WTC11 (cell line): ENCODE measurements at regions not wholly inside any gene's neighbourhood (a gene's known extent, or its start where the extent isn't known, plus 50 kb on each side); places are given as distances from the start of the nearest gene placed in this dataset.

ENCODE experiments used
- ATAC-seq: fragments of 200-7000 bp; cut with Tn5 transposase; 2 replicates; pipeline ENCODE4 v1.10.0; 2021; ENCODE audit warnings: mild to moderate bottlenecking, moderate library complexity
- CTCF ChIA-PET: fragments of 300-600 bp; sonication (Branson Sonifier 250); formaldehyde crosslinking; loops from one replicate; lab custom pipeline; 2021; ENCODE audit warnings: antibody characterized with exemption; lab: Charles Lee
- POLR2A ChIA-PET: fragments of 350-600 bp; sonication (Branson Sonifier 250); formaldehyde crosslinking; loops from one replicate; lab custom pipeline; 2021; ENCODE audit warnings: antibody characterized with exemption; lab: Charles Lee
- DNase-seq: peaks from one replicate; pipeline ENCODE4 v3.0.0; 2021; ENCODE audit warnings: low spot score
- H3K27ac Mint-ChIP-seq: 2 replicates; pipeline ENCODE4 v1.8.0; 2021; ENCODE audit warnings: mixed read lengths
- H3K27me3 Mint-ChIP-seq: 2 replicates; pipeline ENCODE4 v1.8.0; 2021; ENCODE audit warnings: low read depth, mild to moderate bottlenecking, moderate library complexity, mixed read lengths
- H3K36me3 Mint-ChIP-seq: 2 replicates; pipeline ENCODE4 v1.8.0; 2021; ENCODE audit warnings: mixed read lengths
- H3K4me1 Mint-ChIP-seq: 2 replicates; pipeline ENCODE4 v1.8.0; 2022; ENCODE audit warnings: mixed read lengths
- H3K4me3 Mint-ChIP-seq: 2 replicates; pipeline ENCODE4 v1.8.0; 2021; ENCODE audit warnings: mild to moderate bottlenecking, moderate library complexity, mixed read lengths
- H3K9me3 Mint-ChIP-seq: 2 replicates; pipeline ENCODE4 v1.8.0; 2021; ENCODE audit warnings: mixed read lengths
- ELF4 ChIP-seq: sonication (generic); formaldehyde crosslinking; IDR thresholded peaks from 2 replicates; pipeline ENCODE4 v1.8.1; 2022; ENCODE audit warnings: low read depth, mild to moderate bottlenecking, moderate library complexity, missing genetic modification reagents
- GTF2I ChIP-seq: fragments of 250-450 bp; sonication (Bioruptor Pico); conservative IDR thresholded peaks from 2 replicates; pipeline ENCODE4 v1.4.0; 2021; ENCODE audit warnings: mild to moderate bottlenecking
- JAZF1 ChIP-seq: fragments of 250-450 bp; sonication (Bioruptor Pico); IDR thresholded peaks from 2 replicates; pipeline ENCODE4 v1.9.0; 2021; ENCODE audit warnings: moderate library complexity, mild to moderate bottlenecking, inconsistent platforms
- KAT7 ChIP-seq: sonication (generic); formaldehyde crosslinking; IDR thresholded peaks from 2 replicates; pipeline ENCODE4 v1.8.1; 2023; ENCODE audit warnings: missing genetic modification reagents, mild to moderate bottlenecking, borderline replicate concordance
- NFE2L1 ChIP-seq: sonication (generic); formaldehyde crosslinking; IDR thresholded peaks from 2 replicates; pipeline ENCODE4 v1.8.1; 2023; ENCODE audit warnings: missing genetic modification reagents
- OVOL2 ChIP-seq: fragments of 250-450 bp; sonication (Bioruptor Pico); IDR thresholded peaks from 2 replicates; pipeline ENCODE4 v1.9.0; 2021; ENCODE audit warnings: mild to moderate bottlenecking, borderline replicate concordance
- TEAD4 ChIP-seq: sonication (generic); formaldehyde crosslinking; IDR thresholded peaks from 2 replicates; pipeline ENCODE4 v1.8.0; 2022; ENCODE audit warnings: mild to moderate bottlenecking, missing genetic modification reagents
- TP53 ChIP-seq: sonication (generic); formaldehyde crosslinking; IDR thresholded peaks from 2 replicates; pipeline ENCODE4 v1.8.1; 2023; ENCODE audit warnings: mild to moderate bottlenecking, missing genetic modification reagents
- ZNF263 ChIP-seq: sonication (generic); formaldehyde crosslinking; IDR thresholded peaks from 2 replicates; pipeline ENCODE4 v1.8.1; 2022; ENCODE audit warnings: low read depth, mild to moderate bottlenecking, moderate library complexity, missing genetic modification reagents
- ZNF317 ChIP-seq: sonication (generic); formaldehyde crosslinking; IDR thresholded peaks from 2 replicates; pipeline ENCODE4 v1.8.1; 2023; ENCODE audit warnings: low read depth, mild to moderate bottlenecking, moderate library complexity, missing genetic modification reagents, borderline replicate concordance
- ZNF416 ChIP-seq: fragments of 250-450 bp; sonication (Bioruptor Pico); IDR thresholded peaks from 2 replicates; pipeline ENCODE4 v1.9.0; 2021; ENCODE audit warnings: mild to moderate bottlenecking, inconsistent platforms
- TF ChIP-seq, protein P1 (sequence below): fragments of 250-450 bp; sonication (Bioruptor Pico); IDR thresholded peaks from 2 replicates; pipeline ENCODE4 v1.9.0; 2021; ENCODE audit warnings: mild to moderate bottlenecking
- TF ChIP-seq, protein P2 (sequence below): fragments of 250-450 bp; sonication (Bioruptor Pico); IDR thresholded peaks from 2 replicates; pipeline ENCODE4 v1.9.0; 2021; ENCODE audit warnings: mild to moderate bottlenecking, borderline replicate concordance
- TF ChIP-seq, protein P3 (sequence below): sonication (generic); formaldehyde crosslinking; IDR thresholded peaks from 2 replicates; pipeline ENCODE4 v1.8.1; 2023; ENCODE audit warnings: mild to moderate bottlenecking, missing genetic modification reagents
- TF ChIP-seq, protein P4 (sequence below): sonication (generic); formaldehyde crosslinking; IDR thresholded peaks from 2 replicates; pipeline ENCODE4 v1.8.0; 2022; ENCODE audit warnings: mild to moderate bottlenecking, missing genetic modification reagents

DNA sequence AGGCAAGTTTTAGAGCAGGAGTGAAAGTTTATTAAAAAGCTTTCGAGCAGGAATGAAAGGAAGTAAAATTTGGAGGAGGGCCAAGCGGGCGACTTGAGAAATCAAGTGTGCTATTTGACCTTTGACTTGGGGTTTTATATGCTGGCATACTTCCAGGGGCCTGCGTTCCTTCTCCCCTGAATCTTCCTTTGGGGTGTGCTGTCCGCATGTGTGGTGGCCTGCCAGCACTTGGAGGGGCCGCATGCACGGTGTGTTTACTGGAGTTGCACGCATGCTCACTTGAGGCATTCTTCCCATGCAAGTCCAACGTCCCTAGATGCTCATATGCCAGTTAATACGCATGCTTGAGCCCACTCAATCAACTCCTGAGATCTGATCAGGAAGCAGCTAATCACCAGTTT lies 78.3 kb upstream of the MAP4K4 start (continued):
- TF ChIP-seq ELF4 (CRISPR knock-in tag) (no peak), GTF2I (CRISPR knock-in tag) (no peak), NFE2L1 (CRISPR knock-in tag) (no peak), ZNF416 (no peak), KAT7 (CRISPR knock-in tag) (no peak), TP53 (CRISPR knock-in tag) (no peak), OVOL2 (no peak), ZNF263 (no peak), ZNF317 (CRISPR knock-in tag) (no peak)
- TF ChIP-seq, protein P1, sequence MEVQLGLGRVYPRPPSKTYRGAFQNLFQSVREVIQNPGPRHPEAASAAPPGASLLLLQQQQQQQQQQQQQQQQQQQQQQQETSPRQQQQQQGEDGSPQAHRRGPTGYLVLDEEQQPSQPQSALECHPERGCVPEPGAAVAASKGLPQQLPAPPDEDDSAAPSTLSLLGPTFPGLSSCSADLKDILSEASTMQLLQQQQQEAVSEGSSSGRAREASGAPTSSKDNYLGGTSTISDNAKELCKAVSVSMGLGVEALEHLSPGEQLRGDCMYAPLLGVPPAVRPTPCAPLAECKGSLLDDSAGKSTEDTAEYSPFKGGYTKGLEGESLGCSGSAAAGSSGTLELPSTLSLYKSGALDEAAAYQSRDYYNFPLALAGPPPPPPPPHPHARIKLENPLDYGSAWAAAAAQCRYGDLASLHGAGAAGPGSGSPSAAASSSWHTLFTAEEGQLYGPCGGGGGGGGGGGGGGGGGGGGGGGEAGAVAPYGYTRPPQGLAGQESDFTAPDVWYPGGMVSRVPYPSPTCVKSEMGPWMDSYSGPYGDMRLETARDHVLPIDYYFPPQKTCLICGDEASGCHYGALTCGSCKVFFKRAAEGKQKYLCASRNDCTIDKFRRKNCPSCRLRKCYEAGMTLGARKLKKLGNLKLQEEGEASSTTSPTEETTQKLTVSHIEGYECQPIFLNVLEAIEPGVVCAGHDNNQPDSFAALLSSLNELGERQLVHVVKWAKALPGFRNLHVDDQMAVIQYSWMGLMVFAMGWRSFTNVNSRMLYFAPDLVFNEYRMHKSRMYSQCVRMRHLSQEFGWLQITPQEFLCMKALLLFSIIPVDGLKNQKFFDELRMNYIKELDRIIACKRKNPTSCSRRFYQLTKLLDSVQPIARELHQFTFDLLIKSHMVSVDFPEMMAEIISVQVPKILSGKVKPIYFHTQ (CRISPR knock-in tag), result no peak
- TF ChIP-seq, protein P2, sequence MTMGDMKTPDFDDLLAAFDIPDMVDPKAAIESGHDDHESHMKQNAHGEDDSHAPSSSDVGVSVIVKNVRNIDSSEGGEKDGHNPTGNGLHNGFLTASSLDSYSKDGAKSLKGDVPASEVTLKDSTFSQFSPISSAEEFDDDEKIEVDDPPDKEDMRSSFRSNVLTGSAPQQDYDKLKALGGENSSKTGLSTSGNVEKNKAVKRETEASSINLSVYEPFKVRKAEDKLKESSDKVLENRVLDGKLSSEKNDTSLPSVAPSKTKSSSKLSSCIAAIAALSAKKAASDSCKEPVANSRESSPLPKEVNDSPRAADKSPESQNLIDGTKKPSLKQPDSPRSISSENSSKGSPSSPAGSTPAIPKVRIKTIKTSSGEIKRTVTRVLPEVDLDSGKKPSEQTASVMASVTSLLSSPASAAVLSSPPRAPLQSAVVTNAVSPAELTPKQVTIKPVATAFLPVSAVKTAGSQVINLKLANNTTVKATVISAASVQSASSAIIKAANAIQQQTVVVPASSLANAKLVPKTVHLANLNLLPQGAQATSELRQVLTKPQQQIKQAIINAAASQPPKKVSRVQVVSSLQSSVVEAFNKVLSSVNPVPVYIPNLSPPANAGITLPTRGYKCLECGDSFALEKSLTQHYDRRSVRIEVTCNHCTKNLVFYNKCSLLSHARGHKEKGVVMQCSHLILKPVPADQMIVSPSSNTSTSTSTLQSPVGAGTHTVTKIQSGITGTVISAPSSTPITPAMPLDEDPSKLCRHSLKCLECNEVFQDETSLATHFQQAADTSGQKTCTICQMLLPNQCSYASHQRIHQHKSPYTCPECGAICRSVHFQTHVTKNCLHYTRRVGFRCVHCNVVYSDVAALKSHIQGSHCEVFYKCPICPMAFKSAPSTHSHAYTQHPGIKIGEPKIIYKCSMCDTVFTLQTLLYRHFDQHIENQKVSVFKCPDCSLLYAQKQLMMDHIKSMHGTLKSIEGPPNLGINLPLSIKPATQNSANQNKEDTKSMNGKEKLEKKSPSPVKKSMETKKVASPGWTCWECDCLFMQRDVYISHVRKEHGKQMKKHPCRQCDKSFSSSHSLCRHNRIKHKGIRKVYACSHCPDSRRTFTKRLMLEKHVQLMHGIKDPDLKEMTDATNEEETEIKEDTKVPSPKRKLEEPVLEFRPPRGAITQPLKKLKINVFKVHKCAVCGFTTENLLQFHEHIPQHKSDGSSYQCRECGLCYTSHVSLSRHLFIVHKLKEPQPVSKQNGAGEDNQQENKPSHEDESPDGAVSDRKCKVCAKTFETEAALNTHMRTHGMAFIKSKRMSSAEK (CRISPR knock-in tag), result no peak
- TF ChIP-seq, protein P3, sequence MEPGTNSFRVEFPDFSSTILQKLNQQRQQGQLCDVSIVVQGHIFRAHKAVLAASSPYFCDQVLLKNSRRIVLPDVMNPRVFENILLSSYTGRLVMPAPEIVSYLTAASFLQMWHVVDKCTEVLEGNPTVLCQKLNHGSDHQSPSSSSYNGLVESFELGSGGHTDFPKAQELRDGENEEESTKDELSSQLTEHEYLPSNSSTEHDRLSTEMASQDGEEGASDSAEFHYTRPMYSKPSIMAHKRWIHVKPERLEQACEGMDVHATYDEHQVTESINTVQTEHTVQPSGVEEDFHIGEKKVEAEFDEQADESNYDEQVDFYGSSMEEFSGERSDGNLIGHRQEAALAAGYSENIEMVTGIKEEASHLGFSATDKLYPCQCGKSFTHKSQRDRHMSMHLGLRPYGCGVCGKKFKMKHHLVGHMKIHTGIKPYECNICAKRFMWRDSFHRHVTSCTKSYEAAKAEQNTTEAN, result no peak

DNA sequence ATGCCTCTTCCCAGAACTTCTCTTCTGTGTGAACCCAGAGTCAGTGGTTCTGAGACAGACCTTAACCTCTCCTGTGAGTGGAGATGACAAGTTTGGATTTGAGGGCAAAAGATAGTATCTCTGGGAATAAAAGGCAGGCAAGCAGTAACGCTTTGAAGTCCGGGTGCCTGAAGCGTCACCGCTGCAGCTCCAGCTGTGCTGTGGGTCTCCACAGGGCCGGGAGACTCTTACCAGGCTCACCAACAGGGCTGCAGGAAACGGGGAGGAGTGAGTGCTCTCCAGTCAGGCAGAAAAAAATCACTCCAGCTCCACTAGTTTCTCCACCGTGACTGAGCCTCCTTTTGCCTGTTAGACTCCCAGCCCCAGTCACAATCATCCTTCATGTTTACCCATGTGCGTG lies 79.7 kb upstream of the MAP4K4 start:
- Mint-ChIP-seq H3K4me1 (peaks cover 10% of the 10 kb centered on the region; the same call in 1 of the 2 replicates), H3K4me3 (no peak overlapping the region), H3K9me3 (no peaks in the 10 kb centered on the region), H3K27me3 (no peaks in the 10 kb centered on the region), H3K27ac (no peak overlapping the region), H3K36me3 (no peaks in the 10 kb centered on the region)
- ChIA-PET CTCF (interaction anchor here (1.0 kb wide), 1 partner anchor 388 kb away, joined by 3 read pairs; no protein-coding TSS in a partner anchor), POLR2A (no interaction called here)
- peak; percentile 44; the same call in 1 of the 2 replicates for ATAC-seq
- TF ChIP-seq, protein P2 (CRISPR knock-in tag), result no peak
- no peak for TF ChIP-seq TEAD4 (CRISPR knock-in tag)
- no peak for TF ChIP-seq JAZF1 (CRISPR knock-in tag)
- TF ChIP-seq, protein P4, sequence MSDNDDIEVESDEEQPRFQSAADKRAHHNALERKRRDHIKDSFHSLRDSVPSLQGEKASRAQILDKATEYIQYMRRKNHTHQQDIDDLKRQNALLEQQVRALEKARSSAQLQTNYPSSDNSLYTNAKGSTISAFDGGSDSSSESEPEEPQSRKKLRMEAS (CRISPR knock-in tag), result no peak
- DNase-seq, result no peak
